Neural crest cell (in vitro differentiated cells): ENCODE measurements at regions not wholly inside any gene's neighbourhood (a gene's known extent, or its start where the extent isn't known, plus 50 kb on each side); places are given as distances from the start of the nearest gene placed in this dataset.
"Not testable (repeated sequence)": the region's sequence is repeated elsewhere in the genome, so short reads cannot be mapped to it uniquely, and the experiment has no call there.

Source experiments
- DNase-seq: peaks from one replicate; pipeline ENCODE4 v3.0.0; 2021; ENCODE audit warnings: low read depth, mixed read lengths, low spot score
- H3K27ac Mint-ChIP-seq: one replicate; pipeline ENCODE4 v1.8.0; 2021; ENCODE audit warnings: mild to moderate bottlenecking, mixed read lengths; ENCODE audit not compliant: unreplicated experiment
- H3K27me3 Mint-ChIP-seq: 2 replicates; pipeline ENCODE4 v1.8.0; 2021; ENCODE audit warnings: low read depth, mild to moderate bottlenecking, mixed read lengths
- H3K36me3 Mint-ChIP-seq: 2 replicates; pipeline ENCODE4 v1.8.0; 2021; ENCODE audit warnings: low read depth, mild to moderate bottlenecking, mixed read lengths
- H3K4me1 Mint-ChIP-seq: 2 replicates; pipeline ENCODE4 v1.8.0; 2021; ENCODE audit warnings: mixed read lengths
- H3K4me3 Mint-ChIP-seq: one replicate; pipeline ENCODE4 v1.8.0; 2021; ENCODE audit warnings: mild to moderate bottlenecking, mixed read lengths
- H3K9me3 Mint-ChIP-seq: 2 replicates; pipeline ENCODE4 v1.8.0; 2021; ENCODE audit warnings: mixed read lengths
- TF ChIP-seq, protein P1 (sequence below): fragments of 200-600 bp; sonication (generic); conservative IDR thresholded peaks from 2 replicates; pipeline ENCODE4 v1.5.0; 2021; ENCODE audit warnings: antibody characterized with exemption, mild to moderate bottlenecking

DNA sequence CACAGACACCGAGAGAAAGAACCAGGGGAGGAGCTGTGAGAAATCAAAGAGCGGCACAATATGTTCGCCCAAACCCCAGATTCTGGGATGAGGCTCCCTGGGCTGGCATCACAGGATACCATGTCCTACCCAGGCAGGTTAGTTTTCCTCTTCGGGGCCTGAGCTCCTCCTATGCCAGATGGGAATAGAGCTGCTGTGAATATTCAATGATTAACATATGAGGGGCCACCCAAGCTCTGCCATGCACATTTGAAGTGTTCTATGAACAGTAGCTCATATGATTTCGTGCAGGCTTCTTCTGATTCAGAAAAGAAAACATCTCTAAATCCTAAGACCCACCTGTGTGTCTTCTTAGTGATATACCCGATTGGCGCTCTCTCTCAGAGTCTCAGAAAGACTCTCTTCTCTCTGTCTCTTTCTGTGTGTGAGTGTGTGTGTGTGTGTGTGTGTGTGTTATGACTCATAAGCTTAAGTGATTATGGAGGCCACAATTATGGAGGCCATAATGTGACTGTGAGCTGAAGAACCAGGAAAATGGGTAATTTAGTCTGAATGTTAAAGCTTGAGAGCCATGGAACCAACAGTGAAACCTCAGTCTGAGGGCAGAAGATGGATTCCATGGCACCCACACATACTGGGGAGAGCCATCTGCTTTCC lies 220.5 kb downstream of the KLF6 start:
- peaks cover under 1% of the 10 kb centered on the region for H3K4me1 Mint-ChIP-seq
- no peak for DNase-seq
- peak overlapping the region; percentile 75 for H3K27ac Mint-ChIP-seq
- H3K27me3 Mint-ChIP-seq = no peaks in the 10 kb centered on the region
- H3K36me3 Mint-ChIP-seq = no peaks in the 10 kb centered on the region
- no peaks in the 10 kb centered on the region for H3K9me3 Mint-ChIP-seq
- H3K4me3 Mint-ChIP-seq = no peak overlapping the region
- TF ChIP-seq, protein P1, sequence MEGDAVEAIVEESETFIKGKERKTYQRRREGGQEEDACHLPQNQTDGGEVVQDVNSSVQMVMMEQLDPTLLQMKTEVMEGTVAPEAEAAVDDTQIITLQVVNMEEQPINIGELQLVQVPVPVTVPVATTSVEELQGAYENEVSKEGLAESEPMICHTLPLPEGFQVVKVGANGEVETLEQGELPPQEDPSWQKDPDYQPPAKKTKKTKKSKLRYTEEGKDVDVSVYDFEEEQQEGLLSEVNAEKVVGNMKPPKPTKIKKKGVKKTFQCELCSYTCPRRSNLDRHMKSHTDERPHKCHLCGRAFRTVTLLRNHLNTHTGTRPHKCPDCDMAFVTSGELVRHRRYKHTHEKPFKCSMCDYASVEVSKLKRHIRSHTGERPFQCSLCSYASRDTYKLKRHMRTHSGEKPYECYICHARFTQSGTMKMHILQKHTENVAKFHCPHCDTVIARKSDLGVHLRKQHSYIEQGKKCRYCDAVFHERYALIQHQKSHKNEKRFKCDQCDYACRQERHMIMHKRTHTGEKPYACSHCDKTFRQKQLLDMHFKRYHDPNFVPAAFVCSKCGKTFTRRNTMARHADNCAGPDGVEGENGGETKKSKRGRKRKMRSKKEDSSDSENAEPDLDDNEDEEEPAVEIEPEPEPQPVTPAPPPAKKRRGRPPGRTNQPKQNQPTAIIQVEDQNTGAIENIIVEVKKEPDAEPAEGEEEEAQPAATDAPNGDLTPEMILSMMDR = no peak

DNA sequence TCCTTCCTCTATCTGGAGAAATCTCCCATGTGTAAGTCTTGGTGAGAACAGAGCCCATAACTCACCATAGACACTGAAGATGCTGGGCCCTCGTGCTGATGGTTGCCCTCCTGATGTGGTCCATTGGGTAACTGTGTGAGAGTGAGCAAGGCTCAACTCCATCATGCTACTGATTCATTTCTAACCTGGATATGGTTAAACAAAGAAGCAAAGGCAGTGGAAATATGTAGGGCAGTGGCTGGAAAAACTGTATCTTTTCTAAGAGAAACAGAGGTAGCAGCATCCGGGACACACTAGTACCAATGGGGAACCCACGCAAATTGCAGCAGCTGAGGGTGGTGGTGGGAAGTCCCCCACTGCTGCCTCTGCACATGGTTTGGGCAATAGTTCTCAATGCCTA lies 221.7 kb downstream of the KLF6 start:
- no peaks in the 10 kb centered on the region for H3K4me1 Mint-ChIP-seq
- H3K36me3 Mint-ChIP-seq = no peaks in the 10 kb centered on the region
- H3K4me3 Mint-ChIP-seq = no peak overlapping the region
- TF ChIP-seq, protein P1 = no peak
- no peaks in the 10 kb centered on the region for H3K9me3 Mint-ChIP-seq
- H3K27me3 Mint-ChIP-seq = no peaks in the 10 kb centered on the region
- H3K27ac Mint-ChIP-seq = no peak overlapping the region
- no peak for DNase-seq

DNA sequence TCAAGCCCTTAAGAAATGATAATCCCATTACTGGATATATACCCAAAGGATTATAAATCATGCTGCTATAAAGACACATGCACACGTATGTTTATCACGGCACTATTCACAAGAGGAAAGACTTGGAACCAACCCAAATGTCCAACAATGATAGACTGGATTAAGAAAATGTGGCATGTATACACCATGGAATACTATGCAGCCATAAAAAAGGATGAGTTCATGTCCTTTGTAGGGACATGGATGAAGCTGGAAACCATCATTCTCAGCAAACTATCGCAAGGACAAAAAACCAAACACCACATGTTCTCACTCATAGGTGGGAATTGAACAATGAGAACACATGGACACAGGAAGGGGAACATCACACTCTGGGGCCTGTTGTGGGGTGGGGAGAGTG lies 224.4 kb downstream of the KLF6 start:
- H3K4me1 Mint-ChIP-seq, H3K27ac Mint-ChIP-seq, DNase-seq, H3K9me3 Mint-ChIP-seq, H3K27me3 Mint-ChIP-seq, H3K36me3 Mint-ChIP-seq, H3K4me3 Mint-ChIP-seq: not testable (repeated sequence)

DNA sequence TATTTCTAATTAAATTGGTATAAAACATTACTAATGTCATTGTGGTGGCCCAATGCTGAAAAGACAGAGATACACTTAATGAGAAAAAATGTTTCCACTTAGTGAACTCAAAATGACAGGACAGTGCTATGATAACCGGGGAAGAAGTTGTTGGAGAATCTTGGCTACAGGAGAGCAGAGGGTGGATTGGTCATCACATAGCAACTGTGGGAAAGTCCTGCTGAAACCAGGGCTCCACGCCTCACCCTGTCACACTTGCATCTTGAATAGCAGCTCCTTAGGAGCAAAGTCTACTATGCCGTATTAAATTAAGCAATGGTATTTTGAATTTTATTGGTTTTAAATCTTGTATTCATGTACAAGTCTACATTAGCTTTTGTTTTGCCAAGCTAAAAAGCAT lies 225.5 kb downstream of the KLF6 start:
- H3K4me1 Mint-ChIP-seq = no peaks in the 10 kb centered on the region
- no peaks in the 10 kb centered on the region for H3K27me3 Mint-ChIP-seq
- no peaks in the 10 kb centered on the region for H3K36me3 Mint-ChIP-seq
- no peak for DNase-seq
- peaks cover 3% of the 10 kb centered on the region for H3K9me3 Mint-ChIP-seq
- H3K4me3 Mint-ChIP-seq = no peak overlapping the region
- TF ChIP-seq, protein P1 = no peak
- H3K27ac Mint-ChIP-seq = no peak overlapping the region

DNA sequence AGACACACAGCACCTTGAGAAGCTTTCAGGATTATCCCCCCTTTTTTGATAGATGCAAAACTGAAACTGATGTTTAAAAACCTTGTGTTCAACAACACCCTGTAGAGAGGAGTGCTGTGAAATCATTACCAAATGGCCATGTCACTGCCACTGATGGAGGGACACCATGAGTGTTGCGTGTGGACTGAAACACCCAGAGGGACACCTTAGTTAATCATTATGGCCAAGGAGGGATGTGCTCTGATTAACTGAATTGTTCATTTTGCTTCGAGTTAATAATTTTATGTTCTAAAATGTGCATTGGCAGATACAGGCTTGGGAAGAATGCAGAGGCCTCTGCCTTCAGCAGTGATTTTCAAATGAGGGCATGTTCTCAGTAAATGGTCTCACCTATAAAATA lies 226.0 kb downstream of the KLF6 start:
- no peak for DNase-seq
- Mint-ChIP-seq H3K36me3 (no peaks in the 10 kb centered on the region), H3K4me1 (no peaks in the 10 kb centered on the region), H3K27ac (no peak overlapping the region), H3K4me3 (no peak overlapping the region), H3K27me3 (no peaks in the 10 kb centered on the region), H3K9me3 (peaks cover 3% of the 10 kb centered on the region)
- TF ChIP-seq, protein P1 = no peak

DNA sequence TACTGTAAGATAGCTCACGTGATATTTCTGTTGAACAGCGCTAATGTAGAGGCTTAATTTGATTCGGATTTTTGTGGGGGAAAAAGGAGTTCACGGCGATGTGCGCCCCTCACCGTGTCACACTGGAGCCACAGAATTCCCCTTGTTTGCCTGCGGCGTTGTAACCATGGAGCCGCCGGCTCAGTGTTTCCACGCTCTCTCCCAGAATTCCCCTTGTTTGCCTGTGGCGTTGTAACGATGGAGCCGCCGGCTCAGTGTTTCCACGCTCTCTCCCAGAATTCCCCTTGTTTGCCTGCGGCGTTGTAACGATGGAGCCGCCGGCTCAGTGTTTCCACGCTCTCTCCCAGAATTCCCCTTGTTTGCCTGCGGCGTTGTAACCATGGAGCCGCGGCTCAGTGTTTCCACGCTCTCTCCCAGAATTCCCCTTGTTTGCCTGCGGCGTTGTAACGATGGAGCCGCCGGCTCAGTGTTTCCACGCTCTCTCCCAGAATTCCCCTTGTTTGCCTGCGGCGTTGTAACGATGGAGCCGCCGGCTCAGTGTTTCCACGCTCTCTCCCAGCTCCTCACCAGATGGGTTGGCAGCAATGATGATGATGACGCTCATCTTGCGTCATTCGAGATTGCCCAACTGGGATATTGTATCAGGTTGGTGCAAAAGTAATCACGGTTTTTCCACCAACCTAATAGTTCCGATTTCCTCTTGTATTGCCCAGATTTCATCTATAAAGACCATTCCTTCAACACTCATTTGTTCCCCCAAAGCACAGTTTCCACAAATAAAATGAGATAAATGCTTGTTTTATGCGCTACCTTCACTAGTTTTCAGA lies 228.6 kb downstream of the KLF6 start:
- H3K4me1 Mint-ChIP-seq, H3K9me3 Mint-ChIP-seq, H3K36me3 Mint-ChIP-seq, H3K4me3 Mint-ChIP-seq, DNase-seq, H3K27me3 Mint-ChIP-seq, H3K27ac Mint-ChIP-seq: not testable (repeated sequence)
